ENCODE measurements at regions not wholly inside any gene's neighbourhood (a gene's known extent, or its start where the extent isn't known, plus 50 kb on each side); places are given as distances from the start of the nearest gene placed in this dataset.
A peak's percentile ranks its signal among the peaks of the same experiment; 100 is the strongest.

GRCh38 chr12:91778091-91778832 is 367.4 kb downstream of the BTG1 start:
- Histone ChIP-seq H3K36me3 (ENCODE audit: control insufficient read depth in 4 of 4, insufficient read depth in 4 of 4, low read length in 4 of 4) (no peaks in the 10 kb centered on the region), H3K4me3 (no peak overlapping the region), H3K27me3 (ENCODE audit: control insufficient read depth in 3 of 3, insufficient read depth in 3 of 3, low read length in 2 of 3) (no peaks in the 10 kb centered on the region), H3K27ac (ENCODE audit: low read depth in 1 of 2, low read length in 1 of 2) (no peak overlapping the region), H3K9ac (ENCODE audit: insufficient read depth in 1 of 2, low read length in 2 of 2) (no peak overlapping the region), H3K4me1 (ENCODE audit: control insufficient read depth in 5 of 5, insufficient read depth in 5 of 5, low read length in 5 of 5) (peaks cover 0 to 37% (median 6%) of the 10 kb centered on the region in 5 donors), H3K9me3 (ENCODE audit: control insufficient read depth in 4 of 4, insufficient read depth in 3 of 4, low read length in 3 of 4) (peaks cover 0 to under 1% (median 0%) of the 10 kb centered on the region in 4 donors)
- no peak for ATAC-seq (ENCODE audit: insufficient read depth, low FRiP score)
- DNase-seq = peak; percentile 28 to 91 (median 80)
- WGBS, 2 donors = 39 to 59% methylated on average over 3 of the region's 3 CpGs
- TF ChIP-seq, protein P1, sequence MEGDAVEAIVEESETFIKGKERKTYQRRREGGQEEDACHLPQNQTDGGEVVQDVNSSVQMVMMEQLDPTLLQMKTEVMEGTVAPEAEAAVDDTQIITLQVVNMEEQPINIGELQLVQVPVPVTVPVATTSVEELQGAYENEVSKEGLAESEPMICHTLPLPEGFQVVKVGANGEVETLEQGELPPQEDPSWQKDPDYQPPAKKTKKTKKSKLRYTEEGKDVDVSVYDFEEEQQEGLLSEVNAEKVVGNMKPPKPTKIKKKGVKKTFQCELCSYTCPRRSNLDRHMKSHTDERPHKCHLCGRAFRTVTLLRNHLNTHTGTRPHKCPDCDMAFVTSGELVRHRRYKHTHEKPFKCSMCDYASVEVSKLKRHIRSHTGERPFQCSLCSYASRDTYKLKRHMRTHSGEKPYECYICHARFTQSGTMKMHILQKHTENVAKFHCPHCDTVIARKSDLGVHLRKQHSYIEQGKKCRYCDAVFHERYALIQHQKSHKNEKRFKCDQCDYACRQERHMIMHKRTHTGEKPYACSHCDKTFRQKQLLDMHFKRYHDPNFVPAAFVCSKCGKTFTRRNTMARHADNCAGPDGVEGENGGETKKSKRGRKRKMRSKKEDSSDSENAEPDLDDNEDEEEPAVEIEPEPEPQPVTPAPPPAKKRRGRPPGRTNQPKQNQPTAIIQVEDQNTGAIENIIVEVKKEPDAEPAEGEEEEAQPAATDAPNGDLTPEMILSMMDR (IDR thresholded peaks at IDR 0.05; ENCODE audit: control extremely low read depth, extremely low read depth) = no peak

DNA sequence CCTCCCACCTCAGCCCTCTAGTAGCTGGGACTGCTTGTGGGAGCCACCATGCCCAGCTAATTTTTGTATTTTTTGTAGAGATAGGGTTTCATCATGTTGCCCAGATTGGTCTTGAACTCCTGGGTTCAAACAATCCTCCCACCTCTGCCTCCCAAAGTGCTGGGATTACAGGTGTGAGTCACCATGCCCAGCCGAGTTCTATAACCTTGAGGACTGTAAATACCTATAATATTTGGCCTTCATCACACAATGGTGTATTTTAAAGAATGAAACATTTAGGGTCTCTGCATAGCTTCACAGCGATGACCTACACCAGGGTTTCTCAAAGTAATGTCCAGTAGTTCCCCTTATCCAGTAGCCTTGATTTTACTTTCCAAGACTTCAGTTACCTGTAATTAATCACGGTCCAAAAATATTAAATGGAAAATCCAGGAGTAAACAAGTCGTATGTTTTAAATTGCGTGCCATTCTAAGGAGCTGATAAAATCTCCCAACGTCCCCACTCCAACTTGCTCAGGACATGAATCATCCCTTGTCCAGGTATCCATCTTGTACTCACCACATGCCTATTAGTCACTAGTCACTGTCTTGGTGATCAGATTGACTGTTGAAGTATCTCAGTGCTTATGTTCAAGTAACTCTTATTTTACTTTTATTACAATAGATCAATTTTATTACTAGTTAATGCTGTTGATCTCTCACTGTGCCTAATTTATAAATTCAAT is 368.2 kb downstream of the BTG1 start:
- Histone ChIP-seq H3K4me3 (no peak overlapping the region), H3K36me3 (ENCODE audit: control insufficient read depth in 4 of 4, insufficient read depth in 4 of 4, low read length in 4 of 4) (no peaks in the 10 kb centered on the region), H3K9ac (ENCODE audit: insufficient read depth in 1 of 2, low read length in 2 of 2) (no peak overlapping the region), H3K27me3 (ENCODE audit: control insufficient read depth in 3 of 3, insufficient read depth in 3 of 3, low read length in 2 of 3) (no peaks in the 10 kb centered on the region), H3K9me3 (ENCODE audit: control insufficient read depth in 4 of 4, insufficient read depth in 3 of 4, low read length in 3 of 4) (no peaks in the 10 kb centered on the region), H3K27ac (ENCODE audit: low read depth in 1 of 2, low read length in 1 of 2) (no peak overlapping the region), H3K4me1 (ENCODE audit: control insufficient read depth in 5 of 5, insufficient read depth in 5 of 5, low read length in 5 of 5) (peaks cover 0 to 38% (median 6%) of the 10 kb centered on the region in 5 donors)
- 88 to 94% methylated on average over 6 of the region's 6 CpGs for WGBS, 2 donors
- DNase-seq (no peak), ATAC-seq (ENCODE audit: insufficient read depth, low FRiP score) (no peak)
- TF ChIP-seq, protein P1 (IDR thresholded peaks at IDR 0.05; ENCODE audit: control extremely low read depth, extremely low read depth) = no peak

DNA sequence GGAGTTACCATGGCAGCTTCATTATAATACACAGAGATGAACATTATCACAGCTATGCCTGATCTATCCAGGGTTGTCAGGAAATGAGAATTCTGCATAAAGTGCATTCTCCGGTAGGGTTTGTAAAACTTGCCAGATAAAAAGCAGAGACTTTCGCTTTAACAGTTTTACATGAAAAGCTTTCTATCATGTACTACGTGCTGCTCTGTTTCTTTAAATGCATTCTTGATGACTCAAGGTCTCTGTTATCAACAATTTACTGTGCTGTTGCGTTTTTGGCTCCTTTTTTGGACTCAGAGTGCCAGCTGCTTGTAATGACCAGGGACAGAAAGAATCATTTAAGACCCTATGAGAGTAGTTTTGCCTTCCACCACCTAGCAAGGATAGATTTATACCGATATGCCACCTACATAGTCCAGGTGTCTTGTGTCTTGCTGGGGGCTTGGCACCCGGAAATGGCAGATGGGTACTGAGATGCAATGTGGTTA is 371.2 kb downstream of the BTG1 start:
- Histone ChIP-seq H3K4me1 (ENCODE audit: control insufficient read depth in 5 of 5, insufficient read depth in 5 of 5, low read length in 5 of 5) (peaks cover 0 to 34% (median 3%) of the 10 kb centered on the region in 5 donors), H3K27ac (ENCODE audit: low read depth in 1 of 2, low read length in 1 of 2) (no peak overlapping the region), H3K4me3 (no peak overlapping the region), H3K9ac (ENCODE audit: insufficient read depth in 1 of 2, low read length in 2 of 2) (peak overlapping the region in 1 of 2 donors; percentile 37), H3K9me3 (ENCODE audit: control insufficient read depth in 4 of 4, insufficient read depth in 3 of 4, low read length in 3 of 4) (peaks cover 0 to 2% (median 0%) of the 10 kb centered on the region in 4 donors), H3K27me3 (ENCODE audit: control insufficient read depth in 3 of 3, insufficient read depth in 3 of 3, low read length in 2 of 3) (no peaks in the 10 kb centered on the region), H3K36me3 (ENCODE audit: control insufficient read depth in 4 of 4, insufficient read depth in 4 of 4, low read length in 4 of 4) (no peaks in the 10 kb centered on the region)
- DNase-seq = peak; percentile 56 to 89 (median 86)
- ATAC-seq (ENCODE audit: insufficient read depth, low FRiP score) = no peak
- WGBS, 2 donors = 60 to 83% methylated on average over 6 of the region's 6 CpGs
- TF ChIP-seq, protein P1 (IDR thresholded peaks at IDR 0.05; ENCODE audit: control extremely low read depth, extremely low read depth) = no peak
